Keratinocyte (primary cell): ENCODE measurements at regions not wholly inside any gene's neighbourhood (a gene's known extent, or its start where the extent isn't known, plus 50 kb on each side); places are given as distances from the start of the nearest gene placed in this dataset.

Experiments used
- DNase-seq: peaks from one replicate; pipeline ENCODE4 v3.0.0-alpha.2; 2011; ENCODE audit warnings: low read depth, missing footprints, low spot score
- FAIRE-seq: peaks from 2 replicates; lab custom pipeline; 2011; peaks lifted over from hg19 to GRCh38; lab: Jason Lieb, UNC
- H2AFZ ChIP-seq: 2 replicates; pipeline ENCODE4 v1.6.0; 2012; ENCODE audit warnings: low read length, control low read depth, inconsistent platforms; ENCODE audit not compliant: control insufficient read depth
- H3K27ac ChIP-seq: 2 replicates; pipeline ENCODE4 v1.5.1; 2011; ENCODE audit warnings: low read length; ENCODE audit not compliant: control insufficient read depth, insufficient read depth
- H3K27me3 ChIP-seq: 3 replicates; pipeline ENCODE4 v1.6.0; 2011; ENCODE audit warnings: low read length; ENCODE audit not compliant: control insufficient read depth, insufficient read depth; ENCODE audit errors: extremely low read depth
- H3K36me3 ChIP-seq, 2 experiments: 2 replicates in 1 of 2; 3 replicates in 1 of 2; pipeline ENCODE4 v1.5.1; 2011; ENCODE audit warnings: low read length in 2 of 2, mild to moderate bottlenecking in 1 of 2; ENCODE audit not compliant: control insufficient read depth in 2 of 2, insufficient read depth in 2 of 2; ENCODE audit errors: extremely low read depth in 1 of 2
- H3K4me1 ChIP-seq: 3 replicates; pipeline ENCODE4 v1.5.1; 2011; ENCODE audit warnings: low read length; ENCODE audit not compliant: control insufficient read depth, insufficient read depth; ENCODE audit errors: extremely low read depth
- H3K4me2 ChIP-seq: 3 replicates; pipeline ENCODE4 v1.6.0; 2011; ENCODE audit warnings: low read depth, low read length; ENCODE audit not compliant: control insufficient read depth, insufficient read depth; ENCODE audit errors: extremely low read depth
- H3K4me3 ChIP-seq, 3 experiments: fragments of 200-600 bp in 1 of 3; sonication (generic) in 1 of 3; 2 replicates in 2 of 3; 3 replicates in 1 of 3; pipeline ENCODE4 v1.5.1; 2011 to 2016; ENCODE audit warnings: low read length in 3 of 3, mild to moderate bottlenecking in 3 of 3, control low read depth in 2 of 3, inconsistent platforms in 1 of 3, low read depth in 1 of 3, mixed read lengths in 1 of 3, mixed run types in 1 of 3, moderate library complexity in 1 of 3; ENCODE audit not compliant: control insufficient read depth in 2 of 3, insufficient read depth in 2 of 3; ENCODE audit errors: extremely low read depth in 1 of 3
- H3K79me2 ChIP-seq: 2 replicates; pipeline ENCODE4 v1.6.0; 2012; ENCODE audit warnings: low read length; ENCODE audit not compliant: control insufficient read depth, insufficient read depth
- H3K9ac ChIP-seq: 3 replicates; pipeline ENCODE4 v1.6.0; 2011; ENCODE audit warnings: low read length; ENCODE audit not compliant: control insufficient read depth, insufficient read depth; ENCODE audit errors: extremely low read depth
- H3K9me1 ChIP-seq: 3 replicates; pipeline ENCODE4 v1.6.0; 2011; ENCODE audit warnings: low read length; ENCODE audit not compliant: control insufficient read depth, insufficient read depth; ENCODE audit errors: extremely low read depth
- H3K9me3 ChIP-seq: 2 replicates; pipeline ENCODE4 v1.5.1; 2012; ENCODE audit warnings: low read depth, low read length; ENCODE audit not compliant: control insufficient read depth
- H4K20me1 ChIP-seq: 3 replicates; pipeline ENCODE4 v1.6.0; 2011; ENCODE audit warnings: low read length; ENCODE audit not compliant: control insufficient read depth, insufficient read depth; ENCODE audit errors: extremely low read depth
- CTCF ChIP-seq, 3 experiments: IDR thresholded peaks in 1 of 3; conservative IDR thresholded peaks in 1 of 3; optimal IDR thresholded peaks in 1 of 3; 2 replicates in 2 of 3; 3 replicates in 1 of 3; pipeline versions ENCODE3 to v1.5.1; 2011; ENCODE audit warnings: low read length in 3 of 3, mild to moderate bottlenecking in 3 of 3, moderate library complexity in 2 of 3, control low read depth in 1 of 3, inconsistent platforms in 1 of 3; ENCODE audit not compliant: insufficient read depth in 2 of 3; ENCODE audit errors: extremely low read depth in 1 of 3
- EZH2 ChIP-seq: IDR thresholded peaks from one replicate; pipeline ENCODE4 v1.6.1; 2012; ENCODE audit warnings: inconsistent platforms, mild to moderate bottlenecking, low read length, moderate library complexity
- dilution Hi-C: fragments of 300-500 bp; cut with MboI; formaldehyde crosslinking; loops from one replicate; pipeline ENCODE4 v1.7.0; 2020; ENCODE audit warnings: low sequenced_read_pairs; ENCODE audit not compliant: extremely low pct_ligation_motif_present

- no peak overlapping the region for H3K9ac ChIP-seq
- FAIRE-seq (no peak), DNase-seq (no peak)
- H3K4me2 ChIP-seq, result no peak overlapping the region
- no peaks in the 10 kb centered on the region for H3K27me3 ChIP-seq
- H3K79me2 ChIP-seq, result no peaks in the 10 kb centered on the region
- no peaks in the 10 kb centered on the region for H4K20me1 ChIP-seq
- no peaks in the 10 kb centered on the region for H3K4me1 ChIP-seq
- no peaks in the 10 kb centered on the region for H3K36me3 ChIP-seq
- H3K27ac ChIP-seq, result no peak overlapping the region
- TF ChIP-seq CTCF (optimal IDR thresholded peaks at IDR 0.05 in 1 of 3, IDR thresholded peaks at IDR 0.05 in 1 of 3, conservative IDR thresholded peaks at IDR 0.05 in 1 of 3; ENCODE audit: extremely low read depth in 1 of 3, insufficient read depth in 2 of 3, low read length in 3 of 3), result no peak
- no peak for TF ChIP-seq EZH2
- dilution Hi-C loops, result no loop called here
- no peak overlapping the region for H3K4me3 ChIP-seq
- H2AFZ ChIP-seq, result no peak overlapping the region
- H3K9me1 ChIP-seq, result no peaks in the 10 kb centered on the region
- H3K9me3 ChIP-seq, result no peaks in the 10 kb centered on the region
Measured at GRCh38 chr4:58560736-58561135, 1450.6 kb upstream of the IGFBP7 start.

- Histone ChIP-seq H3K79me2 (no peaks in the 10 kb centered on the region), H3K36me3 (no peaks in the 10 kb centered on the region), H3K9ac (no peak overlapping the region), H3K4me3 (no peak overlapping the region), H3K4me2 (no peak overlapping the region), H3K9me1 (no peaks in the 10 kb centered on the region), H4K20me1 (no peaks in the 10 kb centered on the region), H2AFZ (no peak overlapping the region), H3K9me3 (no peaks in the 10 kb centered on the region), H3K4me1 (no peaks in the 10 kb centered on the region), H3K27me3 (no peaks in the 10 kb centered on the region), H3K27ac (no peak overlapping the region)
- TF ChIP-seq EZH2, result no peak
- no peak for FAIRE-seq
- dilution Hi-C loops, result no loop called here
- DNase-seq, result no peak
Measured at GRCh38 chr4:58553679-58554078, 1443.5 kb upstream of the IGFBP7 start.

DNA sequence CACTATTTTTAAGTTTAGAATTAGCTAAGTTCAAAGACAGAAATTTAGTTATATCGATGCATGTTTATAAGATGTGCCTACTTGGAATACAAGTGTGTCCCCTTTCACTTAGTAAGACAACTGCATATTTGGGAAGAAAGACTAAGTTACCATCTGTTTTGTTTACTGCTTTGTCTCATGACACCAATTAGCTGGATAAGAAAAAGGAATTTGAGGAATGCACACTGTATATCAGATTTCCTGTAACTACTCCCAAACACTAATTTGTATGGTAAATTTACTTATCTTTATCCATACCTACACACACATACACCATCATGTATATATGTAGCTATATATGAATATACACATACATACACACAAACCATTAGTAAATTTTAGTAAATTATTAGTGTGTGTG, 1442.8 kb upstream of the IGFBP7 start:
- H3K79me2 ChIP-seq, result no peaks in the 10 kb centered on the region
- no peak overlapping the region for H3K27ac ChIP-seq
- H3K36me3 ChIP-seq, result no peaks in the 10 kb centered on the region
- no peaks in the 10 kb centered on the region for H4K20me1 ChIP-seq
- no peaks in the 10 kb centered on the region for H3K9me1 ChIP-seq
- dilution Hi-C loops, result no loop called here
- no peak overlapping the region for H3K4me3 ChIP-seq
- no peak for FAIRE-seq
- no peaks in the 10 kb centered on the region for H3K27me3 ChIP-seq
- no peaks in the 10 kb centered on the region for H3K9me3 ChIP-seq
- no peaks in the 10 kb centered on the region for H3K4me1 ChIP-seq
- no peak overlapping the region for H3K4me2 ChIP-seq
- no peak overlapping the region for H2AFZ ChIP-seq
- no peak for DNase-seq
- TF ChIP-seq CTCF (optimal IDR thresholded peaks at IDR 0.05 in 1 of 3, IDR thresholded peaks at IDR 0.05 in 1 of 3, conservative IDR thresholded peaks at IDR 0.05 in 1 of 3; ENCODE audit: extremely low read depth in 1 of 3, insufficient read depth in 2 of 3, low read length in 3 of 3) (no peak), EZH2 (no peak)
- no peak overlapping the region for H3K9ac ChIP-seq
